ENCODE measurements at regions not wholly inside any gene's neighbourhood (a gene's known extent, or its start where the extent isn't known, plus 50 kb on each side); places are given as distances from the start of the nearest gene placed in this dataset.

GRCh38 chr5:68134669-68135313 lies 80.8 kb upstream of the PIK3R1 start:
- ATAC-seq, result no peak
- no peak for TF ChIP-seq SNAI2 (CRISPR knock-in tag; IDR thresholded peaks at IDR 0.05)
- TF ChIP-seq TSHZ2 (CRISPR knock-in tag; IDR thresholded peaks at IDR 0.05), result no peak
- TF ChIP-seq BACH2 (CRISPR knock-in tag; IDR thresholded peaks at IDR 0.05; ENCODE audit: borderline replicate concordance), result no peak
- TF ChIP-seq PPARA (CRISPR knock-in tag; IDR thresholded peaks at IDR 0.05; ENCODE audit: borderline replicate concordance), result no peak
- TF ChIP-seq TCF4 (CRISPR knock-in tag; IDR thresholded peaks at IDR 0.05; ENCODE audit: borderline replicate concordance), result no peak
- TF ChIP-seq ZFP3 (CRISPR knock-in tag; IDR thresholded peaks at IDR 0.05), result no peak
- no peak for TF ChIP-seq GLIS3 (CRISPR knock-in tag; IDR thresholded peaks at IDR 0.05)
- no peak for TF ChIP-seq OSR1 (CRISPR knock-in tag; IDR thresholded peaks at IDR 0.05)
- TF ChIP-seq ZNF70 (CRISPR knock-in tag; IDR thresholded peaks at IDR 0.05), result no peak
- TF ChIP-seq POU6F1 (CRISPR knock-in tag; IDR thresholded peaks at IDR 0.05; ENCODE audit: borderline replicate concordance, low read depth), result no peak
- TF ChIP-seq ISL1 (CRISPR knock-in tag; IDR thresholded peaks at IDR 0.05), result no peak
- no peak for TF ChIP-seq TOX (CRISPR knock-in tag; IDR thresholded peaks at IDR 0.05; ENCODE audit: borderline replicate concordance)

- no peak for ATAC-seq
- no peak for TF ChIP-seq TOX (CRISPR knock-in tag; IDR thresholded peaks at IDR 0.05; ENCODE audit: borderline replicate concordance)
- no peak for TF ChIP-seq PPARA (CRISPR knock-in tag; IDR thresholded peaks at IDR 0.05; ENCODE audit: borderline replicate concordance)
Measured at GRCh38 chr5:68134033-68134668, 81.4 kb upstream of the PIK3R1 start.

- ATAC-seq, result no peak
- no peak for TF ChIP-seq ZFP30 (CRISPR knock-in tag; IDR thresholded peaks at IDR 0.05)
- no peak for TF ChIP-seq PATZ1 (CRISPR knock-in tag; IDR thresholded peaks at IDR 0.05; ENCODE audit: borderline replicate concordance)
- no peak for TF ChIP-seq RARB (CRISPR knock-in tag; IDR thresholded peaks at IDR 0.05)
- TF ChIP-seq ESRRG (CRISPR knock-in tag; IDR thresholded peaks at IDR 0.05), result no peak
- TF ChIP-seq ZNF8 (CRISPR knock-in tag; IDR thresholded peaks at IDR 0.05), result no peak
- TF ChIP-seq TOX (CRISPR knock-in tag; IDR thresholded peaks at IDR 0.05; ENCODE audit: borderline replicate concordance), result no peak
- TF ChIP-seq OSR1 (CRISPR knock-in tag; IDR thresholded peaks at IDR 0.05), result no peak
- no peak for TF ChIP-seq SNAI2 (CRISPR knock-in tag; IDR thresholded peaks at IDR 0.05)
- TF ChIP-seq ZC3H10 (CRISPR knock-in tag; IDR thresholded peaks at IDR 0.05), result no peak
- no peak for TF ChIP-seq POU6F1 (CRISPR knock-in tag; IDR thresholded peaks at IDR 0.05; ENCODE audit: borderline replicate concordance, low read depth)
- TF ChIP-seq GLIS3 (CRISPR knock-in tag; IDR thresholded peaks at IDR 0.05), result no peak
- TF ChIP-seq BACH2 (CRISPR knock-in tag; IDR thresholded peaks at IDR 0.05; ENCODE audit: borderline replicate concordance), result no peak
- no peak for TF ChIP-seq ZNF70 (CRISPR knock-in tag; IDR thresholded peaks at IDR 0.05)
- no peak for TF ChIP-seq CREB5 (CRISPR knock-in tag; IDR thresholded peaks at IDR 0.05; ENCODE audit: low read depth)
- no peak for TF ChIP-seq ARNTL (CRISPR knock-in tag; IDR thresholded peaks at IDR 0.05; ENCODE audit: borderline replicate concordance, low read depth)
- no peak for TF ChIP-seq ISL1 (CRISPR knock-in tag; IDR thresholded peaks at IDR 0.05)
- no peak for TF ChIP-seq ZFP3 (CRISPR knock-in tag; IDR thresholded peaks at IDR 0.05)
- no peak for TF ChIP-seq CSRNP3 (CRISPR knock-in tag; IDR thresholded peaks at IDR 0.05)
- no peak for TF ChIP-seq TCF4 (CRISPR knock-in tag; IDR thresholded peaks at IDR 0.05; ENCODE audit: borderline replicate concordance)
- TF ChIP-seq PPARA (CRISPR knock-in tag; IDR thresholded peaks at IDR 0.05; ENCODE audit: borderline replicate concordance), result no peak
Measured at GRCh38 chr5:68130253-68130652, 85.3 kb upstream of the PIK3R1 start.

Measured in SK-N-SH treated with all-trans-retinoic acid at 6 μM for 48 hours (cell line).